ENCODE measurements at regions not wholly inside any gene's neighbourhood (a gene's known extent, or its start where the extent isn't known, plus 50 kb on each side); places are given as distances from the start of the nearest gene placed in this dataset.

DNA sequence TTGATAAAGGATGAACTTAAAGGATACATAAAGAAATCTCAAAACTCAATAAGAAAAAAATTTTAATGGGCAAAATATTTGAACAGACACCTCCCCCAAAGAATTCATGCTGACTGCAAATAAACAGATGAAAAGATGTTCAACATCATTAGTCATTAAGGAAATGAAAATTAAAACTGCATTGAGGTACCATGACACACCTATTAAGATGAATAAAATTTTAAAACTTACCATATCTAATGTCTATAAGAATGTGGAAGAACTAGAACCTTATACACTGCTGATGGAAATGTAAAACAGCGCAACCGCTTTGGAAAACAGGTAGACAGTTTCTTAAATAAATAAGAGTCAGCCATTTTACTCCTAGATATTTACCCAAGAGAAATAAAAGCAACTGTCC lies 266.8 kb upstream of the TET2 start:
- TF ChIP-seq, protein P1, sequence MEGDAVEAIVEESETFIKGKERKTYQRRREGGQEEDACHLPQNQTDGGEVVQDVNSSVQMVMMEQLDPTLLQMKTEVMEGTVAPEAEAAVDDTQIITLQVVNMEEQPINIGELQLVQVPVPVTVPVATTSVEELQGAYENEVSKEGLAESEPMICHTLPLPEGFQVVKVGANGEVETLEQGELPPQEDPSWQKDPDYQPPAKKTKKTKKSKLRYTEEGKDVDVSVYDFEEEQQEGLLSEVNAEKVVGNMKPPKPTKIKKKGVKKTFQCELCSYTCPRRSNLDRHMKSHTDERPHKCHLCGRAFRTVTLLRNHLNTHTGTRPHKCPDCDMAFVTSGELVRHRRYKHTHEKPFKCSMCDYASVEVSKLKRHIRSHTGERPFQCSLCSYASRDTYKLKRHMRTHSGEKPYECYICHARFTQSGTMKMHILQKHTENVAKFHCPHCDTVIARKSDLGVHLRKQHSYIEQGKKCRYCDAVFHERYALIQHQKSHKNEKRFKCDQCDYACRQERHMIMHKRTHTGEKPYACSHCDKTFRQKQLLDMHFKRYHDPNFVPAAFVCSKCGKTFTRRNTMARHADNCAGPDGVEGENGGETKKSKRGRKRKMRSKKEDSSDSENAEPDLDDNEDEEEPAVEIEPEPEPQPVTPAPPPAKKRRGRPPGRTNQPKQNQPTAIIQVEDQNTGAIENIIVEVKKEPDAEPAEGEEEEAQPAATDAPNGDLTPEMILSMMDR (conservative IDR thresholded peaks at IDR 0.05 in 1 of 2, IDR thresholded peaks at IDR 0.05 in 1 of 2; ENCODE audit: extremely low read depth in 1 of 2, insufficient read depth in 1 of 2, low read depth in 1 of 2, low read length in 2 of 2), result no peak
- no peak for TF ChIP-seq EZH2 (IDR thresholded peaks at IDR 0.05; ENCODE audit: borderline replicate concordance, low read length)
